Skeletal muscle tissue (tissue), 3 donors: ENCODE measurements at regions not wholly inside any gene's neighbourhood (a gene's known extent, or its start where the extent isn't known, plus 50 kb on each side); places are given as distances from the start of the nearest gene placed in this dataset.

ENCODE experiments used
- H3K27ac ChIP-seq: one replicate; pipeline ENCODE4 v1.7.0; 2013; ENCODE audit warnings: mild to moderate bottlenecking, low read depth, low read length, inconsistent platforms
- H3K27me3 ChIP-seq, 3 donors: one replicate each; pipeline ENCODE4 v1.7.0; 2013; ENCODE audit warnings: low read length in 3 of 3; ENCODE audit not compliant: control insufficient read depth in 3 of 3, insufficient read depth in 3 of 3
- H3K36me3 ChIP-seq, 3 donors: one replicate each; pipeline ENCODE4 v1.7.0; 2013; ENCODE audit warnings: low read length in 3 of 3; ENCODE audit not compliant: control insufficient read depth in 3 of 3, insufficient read depth in 3 of 3
- H3K4me1 ChIP-seq, 3 donors: one replicate each; pipeline ENCODE4 v1.7.0; 2013; ENCODE audit warnings: low read length in 3 of 3, mild to moderate bottlenecking in 3 of 3; ENCODE audit not compliant: control insufficient read depth in 3 of 3, insufficient read depth in 3 of 3
- H3K4me3 ChIP-seq, 3 donors: one replicate each; pipeline ENCODE4 v1.7.0; 2013; ENCODE audit warnings: low read length in 3 of 3
- H3K9ac ChIP-seq, 3 donors: one replicate each; pipeline ENCODE4 v1.7.0; 2013; ENCODE audit warnings: low read length in 3 of 3, mild to moderate bottlenecking in 3 of 3, moderate library complexity in 2 of 3, low read depth in 1 of 3
- H3K9me3 ChIP-seq, 3 donors: one replicate each; pipeline ENCODE4 v1.7.0; 2013; ENCODE audit warnings: low read length in 3 of 3; ENCODE audit not compliant: control insufficient read depth in 3 of 3
- donor health status: Osteomylitis.

DNA sequence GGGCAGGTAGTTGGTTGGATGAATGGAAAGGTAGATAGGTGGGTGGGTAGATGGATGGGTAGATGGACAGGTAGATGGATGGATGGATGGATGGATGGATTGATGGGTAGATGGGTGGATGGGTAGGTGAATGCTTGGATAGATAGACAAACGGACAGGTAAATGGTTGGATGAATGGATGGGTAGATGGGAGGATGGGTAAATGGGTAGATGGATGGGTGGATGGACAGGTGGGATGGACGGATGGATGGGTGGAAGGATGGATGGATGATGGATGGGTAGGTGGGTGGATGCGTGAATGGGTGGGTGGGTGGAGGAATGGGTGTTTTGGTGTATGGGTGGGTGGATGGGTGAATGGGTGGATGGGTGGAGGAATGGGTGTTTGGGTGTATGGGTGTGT is 50.1 kb upstream of the ASAP2 start:
- Histone ChIP-seq H3K9ac (no peak overlapping the region), H3K4me3 (no peak overlapping the region), H3K36me3 (no peaks in the 10 kb centered on the region), H3K4me1 (peaks cover 0 to 5% (median 4%) of the 10 kb centered on the region in 3 donors), H3K27ac (no peak overlapping the region), H3K27me3 (peaks cover 0 to 6% (median 0%) of the 10 kb centered on the region in 3 donors), H3K9me3 (no peaks in the 10 kb centered on the region)

DNA sequence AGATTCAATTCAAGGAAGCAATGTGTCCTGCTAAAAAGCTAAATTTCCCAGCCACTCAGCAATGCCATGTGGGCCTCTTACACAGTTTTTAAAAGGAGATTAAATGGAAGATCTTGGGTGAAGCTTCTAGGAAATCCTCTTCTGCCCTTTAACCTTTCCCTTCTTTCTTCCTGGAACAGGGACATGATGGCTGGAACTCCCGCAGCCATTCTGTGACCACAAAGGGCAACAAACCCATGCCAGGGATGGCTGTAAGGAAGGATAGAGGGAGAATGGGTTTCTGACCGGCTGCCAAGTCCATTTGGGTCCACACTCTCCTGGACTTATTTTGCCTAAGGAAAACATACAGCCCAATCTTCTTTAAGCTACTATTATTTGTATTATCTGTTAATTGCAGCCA is 52.6 kb upstream of the ASAP2 start:
- Histone ChIP-seq H3K27ac (no peak overlapping the region), H3K4me3 (no peak overlapping the region), H3K9me3 (no peaks in the 10 kb centered on the region), H3K27me3 (peaks cover 0 to 6% (median 0%) of the 10 kb centered on the region in 3 donors), H3K9ac (no peak overlapping the region), H3K4me1 (peaks cover 1 to 5% (median 4%) of the 10 kb centered on the region in 3 donors), H3K36me3 (no peaks in the 10 kb centered on the region)

GRCh38 chr2:9153643-9153980 is 53.0 kb upstream of the ASAP2 start:
- Histone ChIP-seq H3K9me3 (no peaks in the 10 kb centered on the region), H3K27ac (no peak overlapping the region), H3K4me3 (no peak overlapping the region), H3K9ac (no peak overlapping the region), H3K36me3 (no peaks in the 10 kb centered on the region), H3K4me1 (peaks cover 5 to 7% (median 5%) of the 10 kb centered on the region in 3 donors), H3K27me3 (peaks cover 0 to 6% (median 0%) of the 10 kb centered on the region in 3 donors)

DNA sequence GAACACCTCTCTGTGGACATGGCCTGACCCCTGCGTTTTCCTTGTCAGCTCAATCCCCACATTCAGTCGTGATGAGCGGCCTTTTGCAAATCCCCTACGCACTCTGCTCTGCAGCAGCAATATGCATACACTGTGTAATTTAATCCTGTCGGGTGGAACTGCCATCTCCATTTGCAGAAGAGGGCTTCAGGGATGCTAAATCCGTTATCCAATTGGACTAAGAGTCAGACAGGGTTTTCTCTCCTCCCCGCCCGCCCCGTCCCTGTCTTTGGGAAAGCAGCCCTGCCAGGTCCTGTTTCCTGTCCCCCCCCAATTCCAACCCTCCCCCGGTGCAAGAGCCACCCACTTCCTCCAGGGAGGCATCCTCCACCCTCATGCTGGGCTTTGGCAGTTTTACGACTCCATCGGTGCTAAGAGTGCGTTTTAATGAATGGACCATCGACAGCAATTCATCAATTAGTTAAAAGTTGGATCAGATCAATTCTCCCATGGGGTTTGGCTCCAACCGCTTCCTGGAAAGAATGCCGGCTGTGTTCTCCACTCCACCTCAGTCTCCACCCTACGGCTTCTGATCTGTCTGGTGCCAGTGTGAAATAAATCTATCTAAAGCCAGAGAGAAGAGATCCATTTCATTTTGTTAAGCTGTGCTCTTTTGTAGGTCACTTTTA is 53.5 kb upstream of the ASAP2 start:
- peaks cover 0 to 6% (median 0%) of the 10 kb centered on the region in 3 donors for H3K27me3 ChIP-seq
- no peak overlapping the region for H3K4me3 ChIP-seq
- no peaks in the 10 kb centered on the region for H3K9me3 ChIP-seq
- no peaks in the 10 kb centered on the region for H3K36me3 ChIP-seq
- no peak overlapping the region for H3K27ac ChIP-seq
- peaks cover 5 to 7% (median 5%) of the 10 kb centered on the region in 3 donors for H3K4me1 ChIP-seq
- H3K9ac ChIP-seq, result no peak overlapping the region

DNA sequence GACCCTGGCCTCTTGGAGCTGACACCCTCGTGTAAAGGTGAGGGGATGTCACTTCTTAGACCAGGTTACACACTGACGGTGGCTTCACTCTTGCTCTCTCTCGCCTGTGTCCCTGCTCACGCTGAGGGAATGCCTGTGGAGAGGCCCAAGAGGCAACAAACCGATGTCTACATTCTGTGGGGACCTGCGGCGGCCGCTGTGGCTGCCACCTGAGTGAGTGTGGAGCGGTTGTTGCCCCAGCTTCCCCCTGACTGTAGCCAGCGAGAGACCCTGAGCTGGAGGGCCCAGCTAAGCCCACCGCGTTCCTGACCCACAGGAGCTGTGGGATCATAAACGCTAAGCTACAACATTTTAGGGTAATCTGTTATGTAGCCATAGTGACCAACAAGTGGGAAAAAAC is 55.7 kb upstream of the ASAP2 start:
- H3K27me3 ChIP-seq, result peaks cover 0 to 6% (median 0%) of the 10 kb centered on the region in 3 donors
- no peak overlapping the region for H3K4me3 ChIP-seq
- no peak overlapping the region for H3K27ac ChIP-seq
- no peak overlapping the region for H3K9ac ChIP-seq
- no peaks in the 10 kb centered on the region for H3K9me3 ChIP-seq
- no peaks in the 10 kb centered on the region for H3K36me3 ChIP-seq
- peaks cover 5 to 7% (median 5%) of the 10 kb centered on the region in 3 donors for H3K4me1 ChIP-seq

DNA sequence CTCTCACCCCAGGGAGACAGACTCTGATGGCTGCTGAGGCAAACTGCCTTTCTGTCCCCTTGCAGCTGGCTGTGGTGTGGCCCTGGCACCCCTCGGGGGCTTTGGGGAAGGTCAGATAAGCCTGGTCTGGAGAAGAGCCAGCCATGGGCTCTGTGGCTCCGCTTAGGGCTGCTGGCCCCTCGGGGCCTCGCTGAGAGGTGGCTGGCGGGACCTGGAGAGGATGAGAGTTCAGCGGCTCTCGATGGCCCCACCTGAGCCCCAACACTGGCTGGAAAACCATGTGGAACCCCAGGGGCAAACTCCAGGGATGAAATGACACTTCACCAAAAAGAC is 56.1 kb upstream of the ASAP2 start:
- no peaks in the 10 kb centered on the region for H3K9me3 ChIP-seq
- H3K4me1 ChIP-seq, result peaks cover 5 to 7% (median 5%) of the 10 kb centered on the region in 3 donors
- no peak overlapping the region for H3K27ac ChIP-seq
- H3K27me3 ChIP-seq, result peaks cover 0 to 6% (median 0%) of the 10 kb centered on the region in 3 donors
- no peak overlapping the region for H3K4me3 ChIP-seq
- no peaks in the 10 kb centered on the region for H3K36me3 ChIP-seq
- no peak overlapping the region for H3K9ac ChIP-seq

- H3K36me3 ChIP-seq, result no peaks in the 10 kb centered on the region
- H3K27me3 ChIP-seq, result peaks cover 0 to 3% (median 0%) of the 10 kb centered on the region in 3 donors
- H3K9ac ChIP-seq, result no peak overlapping the region
- no peak overlapping the region for H3K4me3 ChIP-seq
- H3K4me1 ChIP-seq, result peaks cover 5 to 10% (median 5%) of the 10 kb centered on the region in 3 donors
- no peak overlapping the region for H3K27ac ChIP-seq
- H3K9me3 ChIP-seq, result no peaks in the 10 kb centered on the region
These were observed 56.7 kb upstream of the ASAP2 start for GRCh38 chr2:9149726-9150567.

- no peaks in the 10 kb centered on the region for H3K9me3 ChIP-seq
- H3K27ac ChIP-seq, result no peak overlapping the region
- H3K27me3 ChIP-seq, result peaks cover 0 to 3% (median 0%) of the 10 kb centered on the region in 3 donors
- no peak overlapping the region for H3K9ac ChIP-seq
- no peaks in the 10 kb centered on the region for H3K36me3 ChIP-seq
- H3K4me1 ChIP-seq, result peaks cover 5 to 12% (median 5%) of the 10 kb centered on the region in 3 donors
- H3K4me3 ChIP-seq, result no peak overlapping the region
These were observed 57.3 kb upstream of the ASAP2 start for GRCh38 chr2:9149388-9149660.

DNA sequence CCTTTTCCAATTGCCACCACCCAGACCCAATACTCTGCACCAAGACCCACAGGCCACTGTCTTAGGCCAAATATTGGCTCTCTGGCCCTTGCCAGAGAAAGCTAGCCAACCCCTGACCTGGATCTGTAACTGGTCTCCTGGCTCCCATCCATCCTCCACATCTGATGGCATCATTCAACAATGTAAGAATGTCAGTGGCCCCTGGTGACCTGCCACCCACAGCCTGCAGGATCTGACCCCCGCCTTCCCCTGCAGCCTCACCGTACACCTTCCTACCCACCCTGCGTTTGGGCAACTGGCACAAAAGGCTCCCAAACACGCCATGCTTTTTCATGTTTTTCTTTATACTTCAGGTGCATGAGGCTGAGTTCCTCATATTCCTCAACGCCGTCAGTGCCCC is 60.0 kb upstream of the ASAP2 start:
- H3K9me3 ChIP-seq, result no peaks in the 10 kb centered on the region
- no peak overlapping the region for H3K27ac ChIP-seq
- peaks cover 11 to 16% (median 12%) of the 10 kb centered on the region in 3 donors for H3K4me1 ChIP-seq

DNA sequence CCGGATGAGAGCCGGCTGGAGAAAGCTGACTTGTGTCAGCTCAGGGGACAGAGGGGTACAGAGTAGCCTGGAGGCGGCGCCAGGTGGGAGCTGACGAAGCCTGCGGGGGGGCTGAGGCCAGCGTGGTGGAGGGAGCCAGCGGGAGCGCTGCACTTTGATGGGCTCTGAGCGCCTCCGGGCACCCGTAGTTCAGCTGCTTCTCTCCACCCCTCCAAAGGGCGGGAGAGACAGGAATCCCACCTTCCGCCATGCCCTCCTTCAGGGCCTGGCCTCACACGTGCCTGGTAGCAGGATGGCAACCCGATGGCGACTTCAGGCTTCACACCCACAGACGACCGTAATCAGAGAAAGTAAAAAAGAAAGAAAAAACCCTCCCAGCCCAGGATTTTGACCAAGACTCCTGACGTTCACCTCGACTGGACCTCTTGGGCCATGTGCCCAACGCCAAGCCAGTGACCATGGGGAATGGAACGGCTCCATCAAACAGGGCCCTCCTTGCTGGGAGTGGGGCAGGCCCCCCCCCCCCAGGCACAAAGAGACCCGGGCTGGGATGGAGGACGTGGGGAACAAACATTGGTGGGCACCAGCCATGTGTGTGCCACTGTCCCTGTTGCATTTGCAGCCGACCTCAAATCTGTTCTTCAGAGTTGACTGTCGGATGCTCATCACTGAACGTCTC is 60.7 kb upstream of the ASAP2 start:
- H3K4me1 ChIP-seq, result peaks cover 11 to 16% (median 12%) of the 10 kb centered on the region in 3 donors
- peaks cover 0 to 6% (median 4%) of the 10 kb centered on the region in 3 donors for H3K27me3 ChIP-seq
- H3K4me3 ChIP-seq, result no peak overlapping the region
- H3K9ac ChIP-seq, result no peak overlapping the region
- H3K36me3 ChIP-seq, result no peaks in the 10 kb centered on the region
- H3K9me3 ChIP-seq, result no peaks in the 10 kb centered on the region
- H3K27ac ChIP-seq, result no peak overlapping the region

More for the DNA sequence above, 60.0 kb upstream of the ASAP2 start:
- Histone ChIP-seq H3K4me3 (no peak overlapping the region), H3K9ac (no peak overlapping the region), H3K36me3 (no peaks in the 10 kb centered on the region), H3K27me3 (peaks cover 0 to 6% (median 4%) of the 10 kb centered on the region in 3 donors)
